T-helper 2 cell (primary cell): ENCODE measurements at regions not wholly inside any gene's neighbourhood (a gene's known extent, or its start where the extent isn't known, plus 50 kb on each side); places are given as distances from the start of the nearest gene placed in this dataset.
A peak's percentile ranks its signal among the peaks of the same experiment; 100 is the strongest.
"Not testable (repeated sequence)": the region's sequence is repeated elsewhere in the genome, so short reads cannot be mapped to it uniquely, and the experiment has no call there.

ENCODE experiments used
- DNase-seq, 5 experiments: peaks; one replicate each; pipeline versions ENCODE4 v3.0.0 to v3.0.0-alpha.2; 2012 to 2022

GRCh38 chr4:42205541-42205940 lies 53.1 kb upstream of the BEND4 start:
- no peak for DNase-seq

DNA sequence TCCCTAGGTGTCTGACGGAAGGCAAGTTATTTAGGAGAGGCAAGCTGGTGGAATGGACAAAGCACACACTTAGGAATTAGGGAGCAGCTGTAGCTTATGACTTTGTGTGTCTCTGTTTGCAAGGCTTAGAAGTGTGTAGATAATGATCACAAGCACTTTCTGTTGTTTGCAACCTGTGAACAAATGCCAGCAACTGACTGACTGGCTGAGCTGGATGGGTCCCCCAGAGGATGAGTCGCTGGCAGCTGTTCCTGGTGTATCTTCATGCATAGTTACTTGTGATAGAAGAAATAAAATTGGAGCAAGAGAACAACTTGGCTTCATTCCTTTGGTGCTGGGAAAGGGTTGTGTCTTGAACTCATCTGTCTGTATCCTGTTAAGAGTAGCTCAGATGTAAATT lies 64.2 kb upstream of the BEND4 start:
- no peak for DNase-seq

- no peak for DNase-seq
Observed at GRCh38 chr4:42225286-42225685, 72.8 kb upstream of the BEND4 start.

- no peak for DNase-seq
Observed at GRCh38 chr4:42234817-42235216, 82.4 kb upstream of the BEND4 start.

GRCh38 chr4:42235304-42236021 lies 83.0 kb upstream of the BEND4 start:
- DNase-seq: no peak

GRCh38 chr4:42237010-42237409 lies 84.6 kb upstream of the BEND4 start:
- DNase-seq: no peak

DNA sequence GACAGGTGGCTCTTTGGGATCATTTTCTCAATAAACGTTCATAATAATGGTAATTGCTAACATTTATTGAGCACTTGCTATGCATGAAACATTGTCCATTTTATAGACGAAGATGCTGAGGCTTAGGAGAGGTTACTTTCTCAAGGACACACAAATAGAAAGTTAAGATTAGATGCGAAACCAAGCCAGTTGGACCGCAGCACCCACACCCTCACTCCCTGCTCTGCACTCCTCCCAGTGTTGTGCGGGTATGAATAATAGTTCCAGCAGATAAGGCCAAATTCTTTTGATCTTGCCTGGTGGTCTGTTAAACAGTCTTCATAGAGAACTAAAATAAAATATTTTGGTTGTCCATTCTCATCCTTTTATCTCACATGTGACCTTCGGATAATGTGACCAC lies 85.0 kb upstream of the BEND4 start:
- DNase-seq: no peak

DNA sequence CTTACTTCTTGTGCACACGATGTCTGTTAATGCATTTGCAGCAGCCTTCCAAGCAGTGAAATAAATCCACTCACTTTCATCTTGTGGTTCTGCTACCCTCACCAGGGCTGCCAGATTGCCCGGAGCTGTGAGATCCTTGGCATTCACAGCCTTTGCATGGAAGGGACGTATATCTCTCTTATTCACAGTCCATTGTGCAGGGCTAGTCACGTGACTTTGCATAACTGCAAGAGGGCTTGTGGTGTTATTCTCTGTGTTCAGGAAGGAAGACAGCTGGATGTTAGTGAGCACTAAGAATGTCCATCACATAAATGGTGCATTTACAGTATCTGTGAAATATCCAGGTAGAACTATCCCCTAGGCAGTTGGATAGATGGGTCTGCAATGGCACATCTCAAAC lies 96.5 kb upstream of the BEND4 start:
- no peak for DNase-seq

- no peak for DNase-seq
Observed at GRCh38 chr4:42252315-42252714, 99.9 kb upstream of the BEND4 start.

GRCh38 chr4:42257645-42258044 lies 105.2 kb upstream of the BEND4 start:
- not testable (repeated sequence) for DNase-seq

- DNase-seq: no peak
Observed at GRCh38 chr4:42262701-42263490, 110.4 kb upstream of the BEND4 start.

GRCh38 chr4:42265782-42266602 lies 113.5 kb upstream of the BEND4 start:
- no peak for DNase-seq

DNA sequence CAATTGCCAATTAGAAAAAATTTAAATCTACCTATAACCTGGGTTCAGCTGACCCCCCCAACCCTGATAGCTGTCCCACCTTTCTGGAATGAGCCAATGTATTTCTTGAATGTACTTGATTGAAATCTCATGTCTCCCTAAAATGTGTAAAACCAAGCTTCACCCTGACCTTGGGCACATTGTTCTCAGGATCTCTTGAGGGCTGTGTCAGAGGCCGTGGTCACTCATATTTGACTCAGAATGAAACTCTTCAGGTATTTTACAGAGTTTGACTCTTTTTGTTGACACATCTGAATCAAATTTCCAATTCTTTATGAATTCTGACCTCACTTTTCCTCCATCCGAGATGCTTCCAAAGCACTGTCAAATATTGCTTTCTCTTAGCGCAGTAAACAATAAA lies 115.3 kb upstream of the BEND4 start:
- no peak for DNase-seq

GRCh38 chr4:42268824-42269223 lies 116.4 kb upstream of the BEND4 start:
- no peak for DNase-seq

DNA sequence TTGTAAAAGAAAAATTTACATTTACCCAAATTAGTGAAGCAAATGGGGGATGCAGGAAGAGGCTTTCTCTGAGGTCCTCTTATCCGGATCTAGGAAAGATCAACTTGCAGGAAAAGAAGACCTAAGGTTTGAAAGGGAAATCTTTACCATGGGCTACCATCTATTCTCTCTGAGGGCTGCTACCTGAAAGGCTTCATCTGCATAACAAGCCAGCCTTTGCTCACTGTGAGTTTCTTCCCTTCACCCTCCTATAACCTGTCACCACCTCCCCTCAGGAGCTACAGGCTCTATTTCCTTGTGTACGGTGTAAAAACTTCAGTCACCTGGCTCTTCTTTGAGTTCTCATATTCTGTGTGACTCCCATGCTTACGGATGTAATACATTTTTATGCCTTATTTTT lies 118.6 kb upstream of the BEND4 start:
- DNase-seq: no peak

DNA sequence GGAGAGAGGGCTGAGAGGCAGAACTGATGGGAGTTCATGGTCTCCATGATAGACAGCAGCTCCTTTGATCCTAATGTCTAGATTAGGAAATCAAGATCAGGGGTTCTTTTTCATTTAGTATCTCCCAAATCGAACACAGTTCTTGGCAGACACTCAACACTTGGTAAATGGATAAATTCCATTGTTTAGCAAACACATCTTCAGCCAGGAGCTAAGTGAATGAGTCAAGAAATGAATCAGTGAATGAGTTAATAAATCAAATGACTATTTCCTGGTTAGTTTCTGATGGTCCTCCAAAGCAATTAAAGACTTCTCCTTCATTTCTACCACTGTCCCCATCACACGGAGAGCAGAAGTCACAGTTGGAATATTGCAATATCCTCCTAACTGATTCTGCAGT lies 120.0 kb upstream of the SHISA3 start:
- DNase-seq: no peak

DNA sequence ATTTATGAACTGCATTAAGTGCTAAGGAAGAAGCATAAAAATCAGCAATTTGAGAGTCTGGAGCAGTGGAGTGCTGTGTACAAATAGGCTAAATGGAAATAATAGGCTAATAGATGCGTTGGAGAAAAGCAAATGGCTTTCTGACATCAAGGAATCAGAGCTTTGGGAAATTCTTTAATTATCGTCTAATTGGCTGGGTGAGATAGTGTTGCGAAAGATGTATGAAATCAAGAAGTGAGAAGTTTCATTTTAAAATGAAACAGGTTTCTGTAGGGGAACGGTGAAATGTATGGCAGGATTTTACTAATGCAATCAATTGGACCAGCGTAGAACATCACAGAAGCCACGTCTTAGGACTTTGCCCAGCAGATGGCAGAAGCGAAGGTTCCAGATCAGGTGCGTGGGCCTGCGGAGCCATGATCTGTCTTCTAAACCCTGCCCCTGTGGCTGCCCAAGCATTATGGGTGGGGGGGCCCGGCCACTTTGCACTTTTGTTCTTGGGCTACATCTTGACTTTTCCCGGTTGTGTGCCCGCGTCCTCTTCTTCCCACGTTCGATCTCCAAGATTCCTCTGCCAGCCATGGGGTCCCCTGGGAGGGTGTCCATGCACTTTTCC lies 118.5 kb upstream of the SHISA3 start:
- DNase-seq: no peak

- peak in 1 of 5 experiments; percentile 33 for DNase-seq
Observed at GRCh38 chr4:42280327-42281095, 116.8 kb upstream of the SHISA3 start.

GRCh38 chr4:42281324-42282020 lies 115.8 kb upstream of the SHISA3 start:
- no peak for DNase-seq

DNA sequence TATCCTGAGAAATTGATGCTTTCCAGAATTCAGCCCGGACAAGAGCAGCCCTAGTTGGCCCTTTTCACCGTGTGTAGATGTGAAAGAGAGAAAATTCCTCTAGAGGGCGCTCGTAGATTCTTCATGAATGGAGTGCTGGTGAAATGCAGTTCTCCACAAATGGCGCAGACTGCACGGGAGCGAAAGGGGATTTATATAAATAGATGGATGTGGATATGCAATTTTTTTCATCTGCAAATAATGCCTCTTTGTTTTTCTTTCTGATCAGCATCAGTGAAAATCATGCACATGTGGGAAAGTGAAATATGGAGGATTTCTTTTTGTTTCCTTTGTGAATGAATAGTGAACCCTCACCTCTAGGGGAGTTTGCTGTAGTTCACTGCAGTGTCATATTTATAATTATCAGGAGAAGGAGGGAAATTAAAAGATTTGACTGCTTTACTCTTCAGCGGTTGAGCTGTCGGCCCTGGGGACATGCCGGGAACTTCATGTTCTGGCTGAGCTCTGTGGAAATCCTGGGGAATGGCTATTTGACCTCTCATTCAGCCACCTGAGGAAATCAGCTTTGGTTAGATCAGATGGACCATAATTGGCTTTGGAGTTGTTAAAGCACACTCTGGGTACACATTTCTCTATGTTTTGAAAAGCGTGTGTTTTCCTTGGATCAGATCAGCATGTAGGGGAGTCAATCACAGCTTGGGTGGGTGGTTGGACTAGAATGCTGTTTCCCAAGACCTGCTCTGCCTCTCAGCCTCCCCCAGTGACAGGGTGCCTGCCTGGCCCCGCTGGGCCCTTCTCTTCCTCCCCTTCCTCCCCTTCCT lies 115.0 kb upstream of the SHISA3 start:
- peak in 1 of 5 experiments; percentile 63 for DNase-seq

DNA sequence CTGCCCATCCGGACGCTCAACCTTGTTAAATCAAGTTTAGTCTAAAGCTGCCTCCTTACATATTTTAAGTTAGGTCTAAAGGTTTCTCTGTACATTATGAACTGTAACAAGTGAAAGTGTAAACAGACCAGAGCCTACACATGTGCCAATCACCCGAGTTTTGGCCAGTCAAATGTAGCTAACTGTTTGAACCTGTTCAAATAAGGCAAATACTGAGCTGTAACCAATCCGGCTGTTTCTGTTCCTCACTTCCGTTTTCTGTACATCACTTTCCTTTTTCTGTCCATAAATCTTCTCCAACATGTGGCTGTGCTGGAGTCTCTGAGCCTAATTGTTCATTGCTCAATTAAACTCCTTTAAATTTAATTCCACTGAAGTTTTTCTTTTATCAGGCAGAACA lies 113.3 kb upstream of the SHISA3 start:
- no peak for DNase-seq
